Endothelial cell of umbilical vein (primary cell): ENCODE measurements at regions not wholly inside any gene's neighbourhood (a gene's known extent, or its start where the extent isn't known, plus 50 kb on each side); places are given as distances from the start of the nearest gene placed in this dataset.

ENCODE experiments used
- BruUV-seq: library from RNA; stranded (reverse); fragments of 400-500 nt; replicated peaks from 2 replicates; lab custom pipeline; 2021; lab: Mats Ljungman, UMichigan
- CTCF ChIA-PET: fragments of 300-600, 350-600 bp; sonication (Branson Sonifier 250); formaldehyde crosslinking; loops from one replicate; lab custom pipeline; 2021; ENCODE audit warnings: antibody characterized with exemption, inconsistent platforms; lab: Charles Lee
- POLR2A ChIA-PET: fragments of 300-600, 350-600 bp; sonication (Branson Sonifier 250); formaldehyde crosslinking; loops from one replicate; lab custom pipeline; 2021; ENCODE audit warnings: antibody characterized with exemption, inconsistent platforms; lab: Charles Lee
- DNase-seq: peaks from one replicate; pipeline ENCODE4 v3.0.0-alpha.2; 2011; ENCODE audit warnings: low read depth, low spot score
- FAIRE-seq: peaks from 2 replicates; lab custom pipeline; 2011; peaks lifted over from hg19 to GRCh38; lab: Jason Lieb, UNC
- H2AFZ ChIP-seq: 2 replicates; pipeline ENCODE4 v1.6.0; 2012; ENCODE audit warnings: low read depth, low read length, control low read depth, inconsistent platforms
- H3K27ac ChIP-seq: 2 replicates; pipeline ENCODE4 v1.5.1; 2011; ENCODE audit warnings: low read depth, mild to moderate bottlenecking, control low read depth, low read length, moderate library complexity; ENCODE audit not compliant: insufficient read depth
- H3K27me3 ChIP-seq, 2 experiments: 2 replicates each; pipeline versions ENCODE4 v1.6.0 to v1.6.1; 2011; ENCODE audit warnings: low read length in 2 of 2, mixed read lengths in 1 of 2; ENCODE audit not compliant: control insufficient read depth in 2 of 2, insufficient read depth in 2 of 2
- H3K36me3 ChIP-seq, 2 experiments: 2 replicates in 1 of 2; 3 replicates in 1 of 2; pipeline ENCODE4 v1.5.1; 2011; ENCODE audit warnings: low read length in 2 of 2, mild to moderate bottlenecking in 1 of 2, moderate library complexity in 1 of 2; ENCODE audit not compliant: control insufficient read depth in 2 of 2, insufficient read depth in 2 of 2; ENCODE audit errors: extremely low read depth in 1 of 2
- H3K4me1 ChIP-seq: 3 replicates; pipeline ENCODE4 v1.5.1; 2011; ENCODE audit warnings: mild to moderate bottlenecking, low read length; ENCODE audit not compliant: control insufficient read depth, insufficient read depth; ENCODE audit errors: extremely low read depth
- H3K4me2 ChIP-seq: 2 replicates; pipeline ENCODE4 v1.6.1; 2011; ENCODE audit warnings: low read length, control low read depth, mixed read lengths; ENCODE audit not compliant: insufficient read depth
- H3K4me3 ChIP-seq, 3 experiments: fragments of 200-600 bp in 1 of 3; sonication (generic), shearing (Covaris generic) in 1 of 3; replicated peaks in 1 of 3; 2 replicates each; pipeline ENCODE4 v1.5.1; 2011 to 2016; ENCODE audit warnings: control low read depth in 3 of 3, low read length in 3 of 3, mild to moderate bottlenecking in 2 of 3, inconsistent platforms in 1 of 3, low read depth in 1 of 3, moderate library complexity in 1 of 3; ENCODE audit not compliant: insufficient read depth in 1 of 3
- H3K79me2 ChIP-seq: 2 replicates; pipeline ENCODE4 v1.6.0; 2012; ENCODE audit warnings: low read length, inconsistent platforms; ENCODE audit not compliant: control insufficient read depth, insufficient read depth
- H3K9ac ChIP-seq: replicated peaks from 2 replicates; pipeline ENCODE3; 2011; ENCODE audit warnings: low read length, control low read depth; ENCODE audit not compliant: insufficient read depth; ENCODE audit errors: extremely low read depth
- H3K9me1 ChIP-seq: replicated peaks from 3 replicates; pipeline ENCODE4 v1.6.0; 2011; ENCODE audit warnings: mild to moderate bottlenecking, low read length; ENCODE audit not compliant: control insufficient read depth, insufficient read depth; ENCODE audit errors: extremely low read depth
- H3K9me3 ChIP-seq: replicated peaks from 2 replicates; pipeline ENCODE4 v1.5.1; 2012; ENCODE audit warnings: low read length, inconsistent platforms; ENCODE audit not compliant: control insufficient read depth, insufficient read depth
- H4K20me1 ChIP-seq: replicated peaks from 2 replicates; pipeline ENCODE3; 2011; ENCODE audit warnings: mild to moderate bottlenecking, low read length; ENCODE audit not compliant: control insufficient read depth, insufficient read depth; ENCODE audit errors: extremely low read depth
- EZH2 ChIP-seq: IDR thresholded peaks from 2 replicates; pipeline ENCODE4 v1.6.1; 2012; ENCODE audit warnings: borderline replicate concordance, low read depth, mild to moderate bottlenecking, moderate library complexity, low read length, inconsistent platforms; ENCODE audit not compliant: severe bottlenecking
- FOS ChIP-seq: IDR thresholded peaks from 2 replicates; pipeline ENCODE4 v1.6.1; 2011; ENCODE audit warnings: mild to moderate bottlenecking, low read length, moderate library complexity, borderline replicate concordance; ENCODE audit not compliant: insufficient read depth
- GATA2 ChIP-seq: IDR thresholded peaks from 2 replicates; pipeline ENCODE4 v1.7.0; 2011; ENCODE audit warnings: low read depth, mild to moderate bottlenecking, moderate library complexity, mixed read lengths, low read length; ENCODE audit not compliant: insufficient read length, insufficient read depth
- JUN ChIP-seq: IDR thresholded peaks from 2 replicates; pipeline ENCODE4 v1.6.1; 2011; ENCODE audit warnings: borderline replicate concordance, low read depth; ENCODE audit not compliant: insufficient read length, insufficient read depth
- MYC ChIP-seq: IDR thresholded peaks from one replicate; pipeline ENCODE4 v1.6.1; 2011; ENCODE audit warnings: mild to moderate bottlenecking, low read depth, low read length
- POLR2A ChIP-seq: IDR thresholded peaks from 2 replicates; pipeline ENCODE4 v1.6.1; 2012; ENCODE audit warnings: low read depth, mild to moderate bottlenecking, control low read depth, low read length
- POLR2AphosphoS5 ChIP-seq: IDR thresholded peaks from 2 replicates; pipeline ENCODE4 v1.6.1; 2012; ENCODE audit warnings: low read depth, mild to moderate bottlenecking, control low read depth, low read length, moderate library complexity; ENCODE audit not compliant: insufficient read depth
- dilution Hi-C: fragments of 300-500 bp; cut with MboI; formaldehyde crosslinking; loops from one replicate; pipeline ENCODE4 v1.15.0; 2019; ENCODE audit warnings: low sequenced_read_pairs; ENCODE audit not compliant: extremely low pct_ligation_motif_present
- intact Hi-C: fragments of 100-400 bp; cut with micrococcal nuclease; formaldehyde crosslinking; loops from one replicate; pipeline ENCODE4 v1.10.0; 2022
- TF ChIP-seq, protein P1 (sequence below): IDR thresholded peaks from 2 replicates; pipeline ENCODE4 v1.6.1; 2011; ENCODE audit not compliant: insufficient read depth, insufficient read length
- TF ChIP-seq, protein P2 (sequence below), 2 donors: IDR thresholded peaks; 1 replicate in 1 of 2; 2 replicates in 1 of 2; pipeline ENCODE4 v1.5.1; 2011; ENCODE audit warnings: low read length in 2 of 2, mild to moderate bottlenecking in 2 of 2, moderate library complexity in 2 of 2, control low read depth in 1 of 2, inconsistent platforms in 1 of 2, low read depth in 1 of 2; ENCODE audit not compliant: insufficient read depth in 1 of 2; ENCODE audit errors: extremely low read depth in 1 of 2

DNA sequence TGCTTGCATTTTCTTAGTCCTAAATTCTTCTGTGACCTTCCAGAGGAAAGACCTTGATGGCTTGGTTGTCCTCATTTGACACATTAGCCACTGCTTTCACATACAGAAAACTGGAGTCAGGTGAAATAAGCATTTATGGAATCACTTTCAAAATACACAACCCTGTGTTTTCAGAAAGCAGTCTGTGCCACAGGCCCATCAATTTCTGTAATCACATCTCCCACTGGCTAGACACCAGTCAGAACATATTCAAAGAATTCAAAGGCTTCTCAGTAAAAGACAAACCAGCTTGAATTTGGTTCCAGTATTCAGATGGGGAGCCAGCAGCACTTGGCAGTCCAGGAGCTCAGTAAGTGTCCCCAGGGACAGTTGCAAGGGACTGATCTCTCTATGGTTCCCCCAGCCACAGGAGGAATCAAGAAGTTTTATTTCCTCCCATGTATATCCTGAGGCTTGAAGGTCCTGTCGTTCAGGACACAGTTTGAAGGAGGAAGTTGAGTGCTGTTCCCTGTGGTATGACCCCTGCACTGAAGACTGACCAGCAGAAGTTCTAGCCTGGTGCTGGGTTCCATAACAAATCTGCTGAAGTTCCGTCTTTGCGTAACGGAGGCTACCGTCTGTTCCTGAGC lies 214.3 kb downstream of the FOXO1 start:
- Histone ChIP-seq H4K20me1 (no peaks in the 10 kb centered on the region), H3K79me2 (no peaks in the 10 kb centered on the region), H3K27ac (no peak overlapping the region), H3K4me3 (no peak overlapping the region), H3K4me2 (no peak overlapping the region), H3K27me3 (no peaks in the 10 kb centered on the region), H3K9ac (no peak overlapping the region), H2AFZ (no peak overlapping the region), H3K4me1 (no peaks in the 10 kb centered on the region), H3K36me3 (no peaks in the 10 kb centered on the region), H3K9me3 (no peaks in the 10 kb centered on the region), H3K9me1 (no peaks in the 10 kb centered on the region)
- intact Hi-C loops (no loop called here), dilution Hi-C loops (no loop called here)
- CTCF ChIA-PET = no interaction called here
- no peak for DNase-seq
- POLR2A ChIA-PET = no interaction called here
- BruUV-seq = no TSS peak
- FAIRE-seq = peak; percentile 24
- TF ChIP-seq POLR2AphosphoS5 = no peak
- no peak for TF ChIP-seq POLR2A
- TF ChIP-seq, protein P1, sequence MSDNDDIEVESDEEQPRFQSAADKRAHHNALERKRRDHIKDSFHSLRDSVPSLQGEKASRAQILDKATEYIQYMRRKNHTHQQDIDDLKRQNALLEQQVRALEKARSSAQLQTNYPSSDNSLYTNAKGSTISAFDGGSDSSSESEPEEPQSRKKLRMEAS = no peak
- no peak for TF ChIP-seq MYC

DNA sequence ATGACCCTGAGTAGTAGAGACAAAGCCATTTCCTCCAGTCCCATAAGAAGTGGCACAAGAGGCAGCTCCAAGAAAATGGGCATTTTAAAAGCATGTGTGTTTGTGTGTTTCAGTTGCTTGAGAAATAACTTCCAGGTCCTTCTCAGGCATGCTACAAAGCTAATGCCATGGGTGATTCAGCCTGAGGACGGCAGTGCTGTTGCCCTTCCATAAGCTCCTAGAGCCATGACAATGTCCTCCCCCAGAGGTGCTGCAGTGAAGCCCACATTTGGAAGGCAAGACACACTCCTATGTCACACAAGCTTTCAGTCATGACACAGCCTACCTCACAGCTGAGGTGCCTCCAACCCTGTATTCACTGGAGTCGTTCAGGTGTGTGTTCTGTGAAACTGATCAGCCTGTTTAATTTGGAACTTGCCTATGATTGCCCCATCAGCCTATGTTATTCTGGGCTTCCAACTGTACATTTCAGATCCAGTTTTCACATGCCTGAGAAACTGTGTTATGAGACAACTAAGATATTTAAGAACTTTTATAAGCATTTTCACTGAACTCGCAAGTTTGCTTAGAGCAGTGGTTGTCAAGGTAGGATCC lies 213.6 kb downstream of the FOXO1 start:
- BruUV-seq = no TSS peak
- intact Hi-C loops = no loop called here
- Histone ChIP-seq H3K79me2 (no peaks in the 10 kb centered on the region), H3K4me1 (no peaks in the 10 kb centered on the region), H3K4me2 (no peak overlapping the region), H3K27me3 (no peaks in the 10 kb centered on the region), H3K9me1 (no peaks in the 10 kb centered on the region), H3K4me3 (no peak overlapping the region), H4K20me1 (no peaks in the 10 kb centered on the region), H3K36me3 (no peaks in the 10 kb centered on the region), H3K9me3 (no peaks in the 10 kb centered on the region), H2AFZ (no peak overlapping the region), H3K27ac (no peak overlapping the region), H3K9ac (no peak overlapping the region)
- dilution Hi-C loops = no loop called here
- ChIA-PET POLR2A (no interaction called here), CTCF (interaction anchor here (1.2 to 1.3 kb wide), 2 partner anchors 11 to 55 kb away, joined by 3 to 8 read pairs; no protein-coding TSS in a partner anchor)
- TF ChIP-seq JUN = no peak
- TF ChIP-seq MYC = no peak
- no peak for TF ChIP-seq GATA2
- no peak for TF ChIP-seq FOS
- TF ChIP-seq EZH2 = no peak
- TF ChIP-seq POLR2AphosphoS5 = no peak
- TF ChIP-seq, protein P1 = no peak
- TF ChIP-seq, protein P2, sequence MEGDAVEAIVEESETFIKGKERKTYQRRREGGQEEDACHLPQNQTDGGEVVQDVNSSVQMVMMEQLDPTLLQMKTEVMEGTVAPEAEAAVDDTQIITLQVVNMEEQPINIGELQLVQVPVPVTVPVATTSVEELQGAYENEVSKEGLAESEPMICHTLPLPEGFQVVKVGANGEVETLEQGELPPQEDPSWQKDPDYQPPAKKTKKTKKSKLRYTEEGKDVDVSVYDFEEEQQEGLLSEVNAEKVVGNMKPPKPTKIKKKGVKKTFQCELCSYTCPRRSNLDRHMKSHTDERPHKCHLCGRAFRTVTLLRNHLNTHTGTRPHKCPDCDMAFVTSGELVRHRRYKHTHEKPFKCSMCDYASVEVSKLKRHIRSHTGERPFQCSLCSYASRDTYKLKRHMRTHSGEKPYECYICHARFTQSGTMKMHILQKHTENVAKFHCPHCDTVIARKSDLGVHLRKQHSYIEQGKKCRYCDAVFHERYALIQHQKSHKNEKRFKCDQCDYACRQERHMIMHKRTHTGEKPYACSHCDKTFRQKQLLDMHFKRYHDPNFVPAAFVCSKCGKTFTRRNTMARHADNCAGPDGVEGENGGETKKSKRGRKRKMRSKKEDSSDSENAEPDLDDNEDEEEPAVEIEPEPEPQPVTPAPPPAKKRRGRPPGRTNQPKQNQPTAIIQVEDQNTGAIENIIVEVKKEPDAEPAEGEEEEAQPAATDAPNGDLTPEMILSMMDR (IDR thresholded peaks at IDR 0.05; ENCODE audit: extremely low read depth in 1 of 2, insufficient read depth in 1 of 2, low read depth in 1 of 2, low read length in 2 of 2) = no peak
- TF ChIP-seq POLR2A = no peak
- DNase-seq (no peak), FAIRE-seq (no peak)
